Esophagus muscularis mucosa (tissue), 4 donors: ENCODE measurements at regions not wholly inside any gene's neighbourhood (a gene's known extent, or its start where the extent isn't known, plus 50 kb on each side); places are given as distances from the start of the nearest gene placed in this dataset.

Experiments used
- CTCF ChIP-seq, 3 experiments: fragments of 200-600 bp in 2 of 3; fragments of 450-650 bp in 1 of 3; sonication (generic) in 2 of 3; IDR thresholded peaks; one replicate each; pipeline ENCODE4 v1.5.1; 2017 to 2019; ENCODE audit warnings: antibody characterized with exemption in 3 of 3, mild to moderate bottlenecking in 2 of 3, moderate library complexity in 1 of 3
- EP300 ChIP-seq: sonication (generic); formaldehyde crosslinking; IDR thresholded peaks from one replicate; pipeline ENCODE4 v1.6.1; 2017; ENCODE audit warnings: antibody characterized with exemption
- POLR2A ChIP-seq: fragments of 450-650 bp; IDR thresholded peaks from one replicate; pipeline ENCODE4 v1.6.1; 2017; ENCODE audit warnings: antibody characterized with exemption, moderate library complexity, mild to moderate bottlenecking, low read depth
- POLR2AphosphoS5 ChIP-seq, 2 donors: sonication (generic); formaldehyde crosslinking; IDR thresholded peaks; one replicate each; pipeline ENCODE4 v1.6.1; 2017; ENCODE audit warnings: antibody characterized with exemption in 2 of 2

- TF ChIP-seq POLR2AphosphoS5 (IDR thresholded peaks at IDR 0.05) (no peak), CTCF (IDR thresholded peaks at IDR 0.05) (no peak), POLR2A (no peak), EP300 (no peak)
Observed at GRCh38 chr20:60086821-60087562, 128.8 kb downstream of the CDH26 start.
